Parathyroid adenoma (tissue), 2 donors: ENCODE measurements at regions not wholly inside any gene's neighbourhood (a gene's known extent, or its start where the extent isn't known, plus 50 kb on each side); places are given as distances from the start of the nearest gene placed in this dataset.

Experiments
- H2AFZ ChIP-seq: fragments of 300-600 bp; sonication (generic); one replicate; pipeline ENCODE4 v1.7.0; 2017; ENCODE audit warnings: antibody characterized with exemption, mild to moderate bottlenecking
- H3K27ac ChIP-seq: fragments of 300-600 bp; sonication (generic); one replicate; pipeline ENCODE4 v1.7.0; 2017
- H3K27me3 ChIP-seq: fragments of 300-600 bp; sonication (generic); one replicate; pipeline ENCODE4 v1.7.0; 2017; ENCODE audit warnings: low read length; ENCODE audit not compliant: control insufficient read depth, insufficient read depth
- H3K36me3 ChIP-seq: fragments of 300-600 bp; sonication (generic); one replicate; pipeline ENCODE4 v1.7.0; 2017; ENCODE audit warnings: low read length; ENCODE audit not compliant: control insufficient read depth, insufficient read depth
- H3K4me1 ChIP-seq: fragments of 300-600 bp; sonication (generic); one replicate; pipeline ENCODE4 v1.7.0; 2017; ENCODE audit warnings: control low read depth
- H3K4me2 ChIP-seq: fragments of 300-600 bp; sonication (generic); one replicate; pipeline ENCODE4 v1.7.0; 2017; ENCODE audit warnings: low read length
- H3K4me3 ChIP-seq: fragments of 300-600 bp; sonication (generic); one replicate; pipeline ENCODE4 v1.7.0; 2017; ENCODE audit warnings: low read depth, low read length
- H3K79me2 ChIP-seq: fragments of 300-600 bp; sonication (generic); one replicate; pipeline ENCODE4 v1.7.0; 2017; ENCODE audit warnings: control low read depth
- H3K9ac ChIP-seq: fragments of 300-600 bp; sonication (generic); one replicate; pipeline ENCODE4 v1.7.0; 2017; ENCODE audit warnings: mild to moderate bottlenecking
- H3K9me3 ChIP-seq: fragments of 300-600 bp; sonication (generic); one replicate; pipeline ENCODE4 v1.7.0; 2017; ENCODE audit warnings: low read length; ENCODE audit not compliant: control insufficient read depth
- CTCF ChIP-seq: fragments of 300-600 bp; sonication (generic); IDR thresholded peaks from one replicate; pipeline ENCODE4 v1.7.0; 2017; ENCODE audit warnings: antibody characterized with exemption, mild to moderate bottlenecking
- donor health status: primary hyperparathyroidism.

- Histone ChIP-seq H3K9me3 (no peaks in the 10 kb centered on the region), H3K9ac (no peak overlapping the region), H3K79me2 (no peaks in the 10 kb centered on the region), H3K27me3 (no peaks in the 10 kb centered on the region), H3K4me2 (no peak overlapping the region), H2AFZ (no peak overlapping the region), H3K4me3 (no peak overlapping the region), H3K36me3 (no peaks in the 10 kb centered on the region), H3K4me1 (no peaks in the 10 kb centered on the region), H3K27ac (no peak overlapping the region)
- no peak for TF ChIP-seq CTCF
Observed at GRCh38 chr5:56303511-56303910, 70.4 kb upstream of the ANKRD55 start.

GRCh38 chr5:56302027-56302426 is 68.9 kb upstream of the ANKRD55 start:
- Histone ChIP-seq H3K36me3 (no peaks in the 10 kb centered on the region), H3K4me2 (no peak overlapping the region), H2AFZ (no peak overlapping the region), H3K4me1 (no peaks in the 10 kb centered on the region), H3K9ac (no peak overlapping the region), H3K9me3 (no peaks in the 10 kb centered on the region), H3K27me3 (no peaks in the 10 kb centered on the region), H3K79me2 (no peaks in the 10 kb centered on the region), H3K27ac (no peak overlapping the region), H3K4me3 (no peak overlapping the region)
- TF ChIP-seq CTCF, result no peak

- no peaks in the 10 kb centered on the region for H3K9me3 ChIP-seq
- H3K36me3 ChIP-seq, result no peaks in the 10 kb centered on the region
- H2AFZ ChIP-seq, result no peak overlapping the region
- no peak for TF ChIP-seq CTCF
- no peak overlapping the region for H3K27ac ChIP-seq
- H3K4me3 ChIP-seq, result no peak overlapping the region
- no peaks in the 10 kb centered on the region for H3K4me1 ChIP-seq
- H3K27me3 ChIP-seq, result no peaks in the 10 kb centered on the region
- H3K79me2 ChIP-seq, result no peaks in the 10 kb centered on the region
- no peak overlapping the region for H3K9ac ChIP-seq
- no peak overlapping the region for H3K4me2 ChIP-seq
Observed at GRCh38 chr5:56301069-56301468, 67.9 kb upstream of the ANKRD55 start.

DNA sequence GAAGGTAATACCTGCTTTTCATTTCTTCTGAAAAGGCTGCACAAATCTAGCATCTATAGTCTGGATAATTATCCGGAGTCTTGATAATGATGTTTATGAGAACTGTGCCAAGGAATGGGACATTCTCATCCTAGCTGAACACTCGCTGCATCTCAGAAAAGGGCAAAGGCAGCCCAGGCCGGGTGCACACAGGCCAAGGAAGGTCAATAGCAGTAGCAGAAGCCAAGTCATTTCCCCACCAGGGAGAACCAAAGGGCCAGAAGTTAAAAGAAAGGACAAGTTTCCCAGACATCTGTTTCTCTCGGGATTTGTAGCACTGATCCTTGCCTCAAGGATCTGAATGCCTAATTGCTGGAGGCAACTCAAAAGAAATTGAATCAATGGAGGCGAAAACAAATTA is 66.1 kb upstream of the ANKRD55 start:
- Histone ChIP-seq H3K36me3 (no peaks in the 10 kb centered on the region), H3K9me3 (no peaks in the 10 kb centered on the region), H3K4me2 (no peak overlapping the region), H3K79me2 (no peaks in the 10 kb centered on the region), H3K27ac (no peak overlapping the region), H3K27me3 (no peaks in the 10 kb centered on the region), H3K4me3 (no peak overlapping the region), H3K9ac (no peak overlapping the region), H3K4me1 (no peaks in the 10 kb centered on the region), H2AFZ (no peak overlapping the region)
- TF ChIP-seq CTCF, result no peak

DNA sequence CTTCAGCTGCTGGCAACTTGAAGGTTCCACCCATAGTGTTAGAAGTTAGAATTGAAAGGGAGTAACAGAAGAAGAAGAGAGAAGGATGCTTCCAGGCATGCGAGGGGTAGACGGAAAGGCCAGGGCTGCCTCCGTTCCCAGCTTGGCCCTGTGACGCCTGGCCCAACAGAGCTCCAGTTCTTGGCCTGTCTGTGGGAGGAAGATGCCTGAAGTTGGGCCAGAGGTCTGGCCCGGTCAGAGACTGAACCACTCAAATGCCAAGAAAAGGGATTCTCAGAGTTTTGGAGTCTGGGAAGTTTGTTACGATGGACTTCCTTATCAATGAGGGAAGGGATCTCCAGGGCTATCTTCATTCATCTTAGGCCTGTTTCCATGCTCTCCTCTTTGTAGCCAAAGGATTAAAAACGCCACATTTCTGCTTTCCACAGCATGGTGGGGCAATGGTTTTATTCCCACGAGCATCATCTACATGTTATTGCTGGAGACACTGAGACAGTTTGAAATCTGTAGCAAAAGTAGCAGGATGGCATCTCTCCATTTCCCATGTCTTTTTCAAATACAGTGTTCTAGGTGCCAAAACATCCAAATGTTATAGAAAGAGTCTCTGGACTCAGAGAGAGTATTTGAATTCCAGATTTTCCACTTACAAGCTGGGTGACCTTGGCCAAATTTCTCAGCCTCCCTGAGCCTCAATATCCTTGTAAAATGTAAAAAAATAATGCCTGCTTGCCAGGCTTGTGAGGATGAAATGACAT is 65.4 kb upstream of the ANKRD55 start:
- H3K4me1 ChIP-seq, result no peaks in the 10 kb centered on the region
- no peaks in the 10 kb centered on the region for H3K27me3 ChIP-seq
- H3K79me2 ChIP-seq, result no peaks in the 10 kb centered on the region
- H3K27ac ChIP-seq, result no peak overlapping the region
- H3K4me2 ChIP-seq, result no peak overlapping the region
- no peak overlapping the region for H2AFZ ChIP-seq
- no peak for TF ChIP-seq CTCF
- no peak overlapping the region for H3K4me3 ChIP-seq
- no peaks in the 10 kb centered on the region for H3K9me3 ChIP-seq
- H3K9ac ChIP-seq, result no peak overlapping the region
- no peaks in the 10 kb centered on the region for H3K36me3 ChIP-seq
